Urothelium cell line (cell line): ENCODE measurements at regions not wholly inside any gene's neighbourhood (a gene's known extent, or its start where the extent isn't known, plus 50 kb on each side); places are given as distances from the start of the nearest gene placed in this dataset.

ENCODE experiments used
- DNase-seq: peaks from one replicate; pipeline ENCODE4 v3.0.0; 2011; ENCODE audit warnings: low spot score, mixed read lengths
- FAIRE-seq: peaks from 2 replicates; lab custom pipeline; 2011; peaks lifted over from hg19 to GRCh38; lab: Jason Lieb, UNC

DNA sequence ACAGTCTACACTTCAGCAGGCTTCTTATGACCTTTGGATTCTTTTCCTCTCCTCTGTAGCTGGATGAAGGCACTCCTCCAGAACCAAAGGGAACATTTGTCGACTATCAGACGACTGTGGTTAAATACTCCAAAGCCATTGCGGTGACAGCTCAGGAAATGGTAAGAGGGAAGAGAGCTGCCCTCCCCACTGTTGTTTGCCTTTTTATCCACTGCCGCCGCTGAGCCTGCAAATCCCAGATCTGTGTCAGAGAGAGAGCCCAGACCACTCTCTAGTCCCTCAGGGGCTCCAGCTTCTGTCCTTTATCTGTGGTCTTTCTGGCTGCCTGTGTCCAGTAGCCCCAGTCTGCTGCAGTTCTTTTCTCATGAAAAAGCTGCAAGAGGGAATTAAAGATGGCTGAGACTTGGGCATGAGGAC is 261.5 kb upstream of the TPM1 start:
- FAIRE-seq (no peak), DNase-seq (no peak)

DNA sequence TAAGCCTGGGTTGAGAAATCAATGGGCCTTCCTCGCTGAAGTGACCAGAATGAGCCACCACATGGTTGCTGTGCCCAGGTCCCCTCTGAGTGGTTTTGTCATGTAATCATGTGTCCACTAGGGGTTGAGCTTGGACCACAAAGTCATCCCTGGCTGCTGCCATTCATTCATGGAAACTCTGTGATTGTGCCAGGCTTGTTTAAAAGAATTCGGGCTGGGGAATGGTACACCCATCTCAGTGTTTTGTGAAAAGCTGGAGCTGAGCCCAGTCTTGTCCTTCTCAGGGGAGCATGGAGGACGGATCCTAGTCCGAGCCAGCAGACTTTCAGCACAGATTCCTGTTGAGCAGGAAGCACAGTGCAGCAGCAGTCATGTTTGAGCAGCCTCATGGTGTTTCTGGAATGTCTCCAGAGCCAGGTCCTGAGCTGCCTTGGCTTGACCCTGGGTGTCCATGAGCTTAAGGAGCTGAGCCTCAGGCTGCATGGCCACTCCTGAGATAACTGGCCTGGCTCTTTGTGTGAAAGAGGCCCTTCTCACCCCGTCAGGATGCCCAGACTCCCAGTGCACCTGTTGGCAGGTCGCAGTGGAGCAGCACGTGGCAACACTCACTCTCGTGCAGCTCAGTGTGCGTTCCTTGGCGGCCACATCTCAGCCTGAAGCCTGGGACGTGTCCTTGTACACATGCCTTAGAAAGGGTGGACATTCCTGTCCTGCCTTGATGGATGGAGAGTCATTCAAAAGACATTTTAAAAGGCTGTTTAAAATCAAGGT is 260.3 kb upstream of the TPM1 start:
- FAIRE-seq (peak; percentile 48), DNase-seq (peak; percentile 80)

DNA sequence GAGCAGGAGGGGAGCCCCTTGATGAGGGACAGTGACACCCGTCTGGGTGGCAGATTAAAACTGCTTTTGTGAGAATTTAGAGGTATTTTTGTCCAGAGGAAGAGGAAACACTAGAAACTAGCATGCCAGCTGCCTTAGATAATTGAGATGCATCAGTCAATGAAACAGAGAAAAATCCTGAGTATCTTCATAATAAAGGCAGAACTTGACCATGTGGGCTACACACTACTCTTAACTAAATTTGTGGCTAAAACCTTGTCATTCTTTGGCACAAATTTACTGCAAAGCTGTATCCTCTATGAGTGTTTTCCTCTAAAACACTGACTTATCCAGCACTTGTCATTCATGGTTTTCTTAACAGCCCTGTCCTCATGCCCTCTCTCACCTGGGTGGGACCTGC is 259.7 kb upstream of the TPM1 start:
- no peak for DNase-seq
- no peak for FAIRE-seq

DNA sequence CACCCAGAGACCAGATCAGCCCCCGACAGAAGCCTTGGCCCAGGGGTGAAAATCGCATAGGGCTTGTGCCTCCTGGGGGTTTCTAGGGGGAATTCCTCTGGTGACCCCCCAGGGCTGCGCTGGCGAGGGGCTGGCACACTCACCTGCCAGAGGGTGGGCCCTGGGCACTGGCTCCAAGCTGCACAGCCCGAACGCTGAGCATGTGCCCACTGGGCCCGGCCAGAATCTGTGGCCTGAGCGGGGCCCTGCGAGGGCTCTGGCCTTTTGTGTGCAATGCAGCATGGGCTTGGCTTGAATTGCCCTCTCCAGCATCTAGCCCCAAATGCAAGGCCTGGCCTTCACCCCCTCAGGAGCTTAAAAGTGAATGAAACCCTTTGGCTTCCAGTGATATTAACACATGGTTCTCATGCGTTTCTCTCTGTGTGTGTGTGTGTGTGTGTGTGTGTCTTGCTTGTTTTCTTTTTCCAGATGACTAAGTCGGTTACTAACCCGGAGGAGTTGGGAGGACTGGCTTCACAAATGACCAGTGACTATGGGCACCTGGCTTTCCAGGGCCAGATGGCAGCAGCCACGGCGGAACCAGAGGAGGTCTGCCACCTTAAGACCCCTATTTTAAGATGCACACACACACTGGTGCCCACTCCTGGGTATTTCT is 259.1 kb upstream of the TPM1 start:
- no peak for DNase-seq
- FAIRE-seq: no peak

DNA sequence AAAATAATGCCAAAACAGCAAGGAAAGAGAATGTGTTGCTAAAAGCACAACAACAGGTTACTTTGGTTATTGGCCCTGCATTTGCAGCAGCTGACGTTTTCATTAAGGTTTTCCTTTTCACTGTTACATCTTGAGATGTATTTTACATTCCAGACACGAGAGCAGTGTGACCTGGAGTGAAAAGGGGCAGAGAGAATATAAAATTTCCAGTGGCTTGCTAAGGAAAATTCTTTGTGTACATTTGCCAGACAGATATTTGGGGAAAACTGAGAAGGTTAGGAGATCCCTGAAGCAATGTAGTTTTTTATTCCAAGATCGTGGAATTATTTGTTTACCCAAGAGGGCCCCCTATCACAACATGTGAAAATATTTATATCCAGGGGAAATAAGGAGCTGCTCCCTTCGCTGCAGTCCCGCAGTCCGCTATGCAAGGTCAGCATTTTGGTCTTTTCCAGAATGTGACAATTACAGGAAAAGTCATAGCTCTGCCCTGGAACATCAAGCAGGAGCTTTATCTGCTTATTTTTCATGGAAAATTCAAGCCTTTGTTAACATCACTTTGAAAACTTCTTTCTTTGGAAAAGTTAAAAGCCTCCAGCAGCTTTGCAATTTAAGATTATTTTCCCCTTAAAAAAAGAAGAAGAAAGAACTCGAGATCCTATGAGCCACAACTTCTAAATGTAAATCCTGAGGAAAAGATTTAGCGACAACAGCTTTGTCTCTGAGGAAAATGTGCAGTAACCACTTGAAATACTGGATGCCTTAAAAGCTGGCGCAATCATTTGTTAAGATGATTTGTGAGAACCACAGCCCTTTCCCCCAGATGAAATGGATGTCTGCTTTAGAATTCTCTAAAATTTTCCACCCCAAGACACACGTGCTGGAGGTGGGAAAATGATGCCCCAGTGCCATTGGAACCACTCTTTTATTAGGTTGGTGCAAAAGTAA is 256.4 kb upstream of the TPM1 start:
- FAIRE-seq (no peak), DNase-seq (no peak)

DNA sequence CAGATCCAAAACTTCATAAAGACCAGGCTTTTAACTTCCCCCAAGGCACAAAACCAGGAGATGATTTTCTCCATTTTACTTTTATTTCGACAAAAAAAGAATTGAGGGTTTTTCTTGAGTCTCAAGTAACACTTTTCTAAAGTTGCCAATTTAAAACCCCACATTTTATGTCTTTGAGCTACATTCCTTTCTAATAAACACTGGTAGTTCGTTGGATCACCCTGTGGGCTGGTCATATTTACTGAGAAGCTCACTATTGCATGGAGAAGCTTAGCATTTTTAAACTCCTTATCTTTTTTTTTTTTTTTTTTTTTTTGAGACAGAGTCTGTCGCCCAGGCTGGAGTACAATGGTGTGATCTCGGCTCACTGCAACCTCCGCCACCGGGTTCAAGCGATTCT is 255.1 kb upstream of the TPM1 start:
- DNase-seq (no peak), FAIRE-seq (no peak)

DNA sequence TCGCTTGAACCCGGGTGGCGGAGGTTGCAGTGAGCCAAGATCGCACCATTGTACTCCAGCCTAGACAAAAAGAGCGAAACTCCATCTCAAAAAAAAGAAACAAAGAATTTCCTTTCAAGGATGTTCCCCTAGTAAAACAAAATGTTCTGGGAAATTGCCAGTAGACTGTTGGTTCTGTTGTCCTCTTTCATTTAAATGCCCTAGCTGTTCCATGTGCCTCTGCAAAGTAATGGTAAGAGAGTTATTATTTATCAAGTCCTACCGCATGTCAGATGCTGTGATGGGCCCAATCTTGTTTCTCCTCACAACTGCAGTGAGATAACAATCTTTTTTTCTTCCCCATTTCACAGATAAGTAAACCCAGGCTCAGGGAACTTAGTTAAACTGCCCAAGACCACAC is 254.3 kb upstream of the TPM1 start:
- DNase-seq: no peak
- FAIRE-seq: no peak

DNA sequence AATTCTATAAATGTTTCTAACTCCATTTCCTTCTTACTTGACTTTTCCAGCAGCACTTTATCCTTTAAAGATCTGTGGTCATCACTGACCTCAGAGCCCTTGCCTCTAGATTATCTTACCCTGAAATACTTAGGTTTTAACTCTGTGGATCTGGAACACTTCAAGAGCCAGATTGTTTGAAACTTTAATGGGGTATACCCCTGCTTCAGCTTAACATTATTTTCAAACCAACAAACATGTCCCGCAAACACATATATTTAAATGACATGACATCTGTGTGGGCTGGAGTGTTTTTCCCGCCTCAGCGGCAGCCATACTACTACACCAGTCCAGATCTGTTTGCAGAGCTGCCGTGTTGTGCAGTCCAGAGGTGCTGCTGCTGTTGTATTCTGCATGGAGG is 252.0 kb upstream of the TPM1 start:
- FAIRE-seq (no peak), DNase-seq (no peak)

DNA sequence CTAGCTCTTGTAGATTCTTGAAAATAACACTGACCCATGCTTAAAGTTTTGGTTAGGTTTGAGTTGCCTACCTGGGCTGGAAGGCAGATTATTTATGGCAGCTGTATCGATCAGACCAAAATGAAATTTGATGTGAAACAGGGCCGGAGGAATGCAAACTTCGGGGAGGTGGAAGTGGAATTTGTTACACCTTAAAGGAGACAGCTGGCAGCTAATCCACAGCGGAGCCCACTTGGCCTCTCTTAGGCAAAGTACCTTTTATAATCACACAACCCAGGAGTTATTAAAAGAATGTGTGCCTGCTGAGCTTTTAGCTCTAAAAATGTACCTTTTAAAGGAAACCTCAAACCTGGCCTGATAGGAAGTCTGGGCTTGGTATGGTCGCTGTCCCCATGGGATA is 250.9 kb upstream of the TPM1 start:
- FAIRE-seq: no peak

DNA sequence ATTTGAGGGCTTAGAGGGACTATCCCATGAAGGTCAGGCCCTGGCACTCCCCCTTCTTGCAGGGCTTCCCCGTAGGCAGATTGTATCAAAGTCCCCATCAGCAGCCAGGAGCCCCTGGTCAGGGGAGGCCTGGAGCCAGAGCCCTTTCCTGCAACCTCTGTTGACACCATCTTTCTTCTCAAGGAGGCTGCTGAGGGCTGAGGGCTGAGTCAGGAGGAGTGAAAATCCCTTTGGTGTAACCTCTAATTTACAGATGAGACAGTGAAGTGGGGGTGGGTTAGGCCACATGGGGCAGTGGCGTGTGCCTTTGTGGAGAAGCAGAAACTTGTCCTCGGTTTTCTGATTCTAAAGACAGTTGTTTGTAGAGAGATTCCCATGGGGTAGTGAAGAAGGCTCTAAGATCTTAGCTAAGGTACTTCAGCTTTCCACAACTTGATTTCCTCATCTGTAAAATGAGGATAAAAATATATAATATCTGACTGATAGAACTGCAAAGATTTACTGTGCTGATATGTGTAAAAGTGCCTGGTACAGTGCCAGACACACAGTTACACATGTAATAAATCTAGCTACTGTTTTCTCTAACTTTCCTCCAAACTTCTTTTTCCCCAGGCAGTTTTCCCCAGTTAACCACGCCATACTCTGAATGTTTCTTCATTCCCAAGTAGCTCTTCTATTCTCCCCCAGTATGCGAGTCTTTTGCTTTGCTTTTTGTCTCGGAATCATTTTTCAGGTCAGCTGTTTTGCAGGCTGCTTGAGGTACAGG is 249.4 kb upstream of the TPM1 start:
- DNase-seq (no peak), FAIRE-seq (no peak)

More for the DNA sequence above, 250.9 kb upstream of the TPM1 start:
- DNase-seq: no peak

DNA sequence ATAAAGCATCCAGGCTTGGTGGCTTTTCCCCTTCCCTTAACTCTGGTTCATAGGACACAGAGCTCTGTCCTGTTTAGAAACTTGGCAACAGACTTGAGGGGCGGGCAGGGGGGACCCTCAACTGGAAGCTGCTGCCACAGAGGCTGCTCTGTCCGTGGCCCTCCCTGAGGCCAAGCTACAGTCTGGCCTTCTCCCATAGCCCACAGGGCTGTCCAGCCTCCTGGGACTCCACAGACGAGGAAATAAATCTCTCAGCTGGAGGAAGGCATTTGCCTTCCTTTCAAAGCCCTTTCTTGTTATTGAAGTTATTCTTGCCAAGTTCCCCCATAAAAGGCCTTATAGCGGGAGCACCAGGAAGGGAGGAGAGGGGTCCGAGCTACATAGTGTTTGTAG is 248.8 kb upstream of the TPM1 start:
- no peak for DNase-seq
- FAIRE-seq: no peak

DNA sequence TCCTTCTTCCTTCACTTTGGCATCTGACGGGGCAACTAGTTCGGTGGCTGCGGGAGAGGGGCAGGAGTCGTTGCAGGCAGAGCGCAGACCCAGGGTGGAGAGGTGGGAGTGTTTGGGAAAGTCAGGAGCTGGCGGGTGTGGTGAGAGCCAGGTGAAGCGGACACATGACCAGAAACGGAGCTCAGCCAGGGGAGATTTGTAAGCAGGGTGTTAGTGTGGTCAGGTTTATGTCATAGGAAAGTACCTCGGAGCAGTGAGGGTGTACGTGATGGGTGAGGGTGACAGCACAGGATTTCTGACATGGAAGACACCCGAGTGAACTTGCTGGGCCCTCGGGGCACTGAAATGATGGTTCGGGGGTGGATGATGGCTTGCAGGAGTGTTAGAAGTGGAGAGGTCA is 247.4 kb upstream of the TPM1 start:
- DNase-seq (no peak), FAIRE-seq (no peak)

DNA sequence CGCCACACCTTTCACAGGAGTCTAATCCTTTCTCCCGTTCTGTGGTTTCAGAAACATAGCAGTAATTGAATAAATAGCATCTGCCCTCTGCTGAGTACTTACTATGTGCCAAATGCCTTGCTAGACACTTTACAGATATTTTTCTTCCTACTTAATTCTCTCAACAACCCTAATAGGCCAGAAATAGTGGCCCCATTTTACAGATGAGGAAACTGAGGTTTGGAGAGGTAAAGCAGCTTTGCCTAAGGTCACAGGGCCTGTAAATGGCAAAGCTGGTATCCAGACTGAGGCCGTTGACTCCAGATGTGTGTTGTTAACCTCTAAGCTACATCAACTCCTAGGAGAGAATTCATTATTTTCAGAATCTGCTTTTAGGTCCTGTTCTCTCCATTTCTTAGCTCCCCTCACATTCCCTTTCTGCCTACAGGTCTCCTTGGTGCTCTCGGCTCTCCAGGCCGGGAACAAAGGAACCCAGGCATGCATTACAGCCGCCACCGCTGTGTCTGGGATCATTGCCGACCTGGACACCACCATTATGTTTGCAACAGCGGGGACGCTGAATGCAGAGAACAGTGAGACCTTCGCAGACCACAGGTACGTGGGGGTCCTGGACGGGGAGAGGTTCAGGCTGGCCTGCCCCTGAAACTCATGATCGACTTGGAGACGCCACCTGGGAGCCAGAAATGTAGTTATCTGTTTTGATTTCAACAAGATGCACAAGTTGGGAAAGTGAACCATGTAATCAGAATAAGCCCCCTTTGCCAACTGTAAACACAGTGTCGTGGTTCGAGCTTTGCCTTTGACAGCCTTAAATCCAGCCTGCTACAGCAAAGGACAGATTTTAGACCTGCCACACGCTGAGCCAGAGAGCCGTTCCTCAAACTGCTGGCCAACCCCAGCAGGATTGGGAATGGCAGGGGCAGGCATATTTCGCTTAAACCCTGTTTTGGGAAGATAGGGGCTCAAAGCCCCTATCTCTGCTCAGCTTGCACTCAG is 246.5 kb upstream of the TPM1 start:
- FAIRE-seq: no peak
- no peak for DNase-seq

DNA sequence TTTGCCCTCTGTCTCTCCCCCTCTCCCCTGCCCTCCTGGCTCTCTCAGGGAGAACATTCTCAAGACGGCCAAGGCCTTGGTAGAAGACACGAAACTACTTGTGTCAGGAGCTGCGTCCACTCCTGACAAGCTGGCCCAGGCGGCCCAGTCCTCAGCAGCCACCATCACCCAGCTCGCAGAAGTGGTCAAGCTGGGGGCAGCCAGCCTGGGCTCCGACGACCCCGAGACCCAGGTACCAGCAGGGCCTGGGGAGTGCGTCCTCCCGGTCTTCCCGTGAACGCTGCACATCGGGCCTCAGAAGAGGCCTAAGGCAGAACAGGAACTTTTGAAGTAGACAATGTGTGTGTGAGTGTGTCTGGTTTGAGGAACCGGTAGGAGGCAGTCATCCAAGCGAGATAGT is 245.4 kb upstream of the TPM1 start:
- DNase-seq (no peak), FAIRE-seq (no peak)

DNA sequence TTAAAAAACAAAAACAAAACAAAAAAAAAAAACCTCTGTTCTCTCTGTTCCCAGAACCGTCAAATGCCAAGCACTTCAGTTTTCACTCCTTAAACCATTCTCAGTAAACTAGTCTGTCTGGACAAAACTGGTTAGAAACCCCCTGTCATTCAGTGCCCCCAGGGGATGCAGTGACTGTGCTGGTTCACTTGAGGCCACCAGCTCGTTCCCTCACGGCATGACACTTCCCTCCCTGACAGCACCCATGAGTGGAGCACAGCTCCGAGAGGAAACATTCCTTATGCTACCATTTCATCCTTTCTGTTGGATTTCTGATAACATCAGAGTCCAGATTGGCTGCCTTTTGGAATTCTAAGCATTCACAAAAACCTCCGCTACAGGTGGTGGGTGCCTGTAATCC is 244.0 kb upstream of the TPM1 start:
- no peak for DNase-seq
- peak; percentile 44 for FAIRE-seq

DNA sequence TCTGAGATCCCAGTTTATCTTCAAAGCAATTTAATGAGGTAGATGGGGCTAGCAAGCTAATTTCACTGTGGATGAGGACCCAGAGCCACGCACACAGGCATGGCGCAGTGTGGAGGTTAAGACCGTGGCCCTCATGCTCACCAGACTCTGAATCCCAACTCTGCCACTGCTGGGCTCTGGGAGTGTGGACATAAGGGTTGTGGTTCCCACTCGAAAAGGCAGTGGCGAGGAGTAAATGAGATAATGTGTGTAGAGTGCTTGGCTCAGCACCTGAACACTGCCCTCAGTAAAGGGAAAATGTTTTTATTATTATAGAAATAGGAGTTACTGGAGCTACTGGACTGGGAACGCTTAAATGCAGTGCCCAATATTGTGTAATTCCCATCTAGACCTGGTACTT is 243.5 kb upstream of the TPM1 start:
- DNase-seq: no peak
- FAIRE-seq: no peak

DNA sequence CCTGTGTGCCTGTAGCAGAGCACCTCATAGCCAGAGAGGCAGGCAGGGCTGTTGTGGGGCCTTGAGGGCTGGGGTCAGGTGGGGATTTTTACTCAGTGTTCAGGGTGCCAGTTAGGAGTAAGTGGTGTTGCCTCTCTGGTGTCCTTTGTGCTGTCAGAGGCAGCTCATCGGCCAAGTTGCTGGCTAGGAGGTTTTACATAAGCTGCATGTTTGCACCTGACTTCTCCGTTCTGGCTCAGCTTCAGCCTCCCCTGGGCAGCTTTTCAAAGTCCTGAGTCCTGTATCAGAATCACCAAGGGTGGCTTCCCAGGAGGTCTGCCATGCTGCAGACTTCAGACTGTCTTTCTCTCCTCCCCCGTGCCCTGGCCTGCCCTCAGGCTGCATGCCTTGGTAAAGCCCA is 242.6 kb upstream of the TPM1 start:
- FAIRE-seq: no peak

DNA sequence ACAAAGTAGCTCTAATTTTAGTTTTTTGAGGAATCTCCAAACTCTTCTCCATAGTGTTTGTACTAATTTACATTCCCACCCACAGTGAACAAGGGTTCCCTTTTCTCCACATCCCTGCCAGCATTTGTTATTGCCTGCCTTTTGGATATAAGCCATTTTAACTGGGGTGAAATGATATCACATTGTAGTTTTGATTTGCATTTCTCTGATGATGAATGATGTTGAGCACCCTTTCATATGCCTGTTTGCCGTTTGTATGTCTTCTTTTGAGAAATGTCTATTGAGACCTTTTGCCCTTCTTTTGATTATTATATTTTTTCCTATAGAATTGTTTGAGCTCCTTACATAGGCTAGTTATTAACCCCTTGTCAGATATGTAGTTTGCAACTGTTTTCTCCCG is 239.9 kb upstream of the TPM1 start:
- peak; percentile 82 for FAIRE-seq

More for the DNA sequence above, 242.6 kb upstream of the TPM1 start:
- no peak for DNase-seq

DNA sequence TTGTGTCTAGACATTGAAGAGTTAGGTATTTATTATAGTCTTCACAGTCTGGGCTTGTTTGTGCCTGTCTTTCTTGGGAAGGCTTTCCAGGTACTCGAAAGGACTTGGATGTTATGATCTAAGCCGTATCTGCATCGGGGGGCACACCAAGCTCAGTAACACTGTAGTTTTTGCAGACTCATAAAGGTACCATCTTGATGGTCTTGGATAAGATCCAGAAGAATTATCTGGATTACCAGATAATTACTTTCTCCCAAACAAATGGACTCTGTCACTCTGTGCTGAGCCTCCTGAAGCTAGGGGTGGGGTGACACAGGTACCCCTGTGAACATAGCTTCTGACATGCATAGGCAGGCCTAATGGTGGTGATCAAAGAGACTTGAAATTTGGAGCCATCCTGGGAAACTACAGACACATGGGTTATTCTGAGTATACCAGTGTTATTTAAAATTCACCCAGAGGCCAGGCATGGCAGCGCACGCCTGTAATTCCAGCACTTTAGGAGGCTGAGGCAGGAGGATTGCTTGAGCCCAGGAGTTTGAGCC is 238.6 kb upstream of the TPM1 start:
- no peak for FAIRE-seq
- DNase-seq: no peak

More for the DNA sequence above, 239.9 kb upstream of the TPM1 start:
- DNase-seq: no peak
